ENCODE measurements at regions not wholly inside any gene's neighbourhood (a gene's known extent, or its start where the extent isn't known, plus 50 kb on each side); places are given as distances from the start of the nearest gene placed in this dataset.

DNA sequence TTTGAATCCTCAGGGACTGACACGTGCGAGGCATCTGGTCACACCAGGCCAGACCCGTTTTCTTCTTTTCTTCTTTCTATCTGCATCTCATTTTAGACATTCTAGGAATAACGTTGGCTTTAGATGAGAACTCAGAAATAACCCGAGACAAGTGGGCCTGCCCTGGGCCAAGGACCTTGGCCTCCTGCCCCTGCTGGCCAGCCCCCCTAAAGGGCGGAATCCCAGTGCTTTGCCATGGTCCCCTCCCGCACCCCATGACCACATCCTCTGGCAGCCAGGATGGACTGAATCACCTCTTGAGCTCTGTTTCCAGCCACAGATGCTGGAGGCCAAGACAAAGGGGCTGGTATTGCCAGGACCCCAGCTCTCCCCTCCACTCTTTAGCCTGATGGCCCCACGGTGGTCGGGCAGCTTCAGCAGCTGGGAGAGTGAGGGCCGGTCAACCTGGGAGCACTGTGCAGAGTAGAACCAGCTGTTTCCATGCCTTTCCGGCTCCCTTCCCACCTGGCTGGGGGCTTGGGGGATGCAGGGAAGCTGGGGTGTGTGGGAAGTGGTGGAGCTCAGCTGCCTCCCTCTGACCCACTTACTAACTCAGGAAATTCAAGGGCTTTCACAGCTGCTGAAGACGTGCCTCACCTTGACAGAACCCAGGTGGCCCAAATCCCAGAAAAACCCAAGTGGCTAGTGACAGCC, 190.9 kb downstream of the FAM43A start:
- TF ChIP-seq, protein P1, sequence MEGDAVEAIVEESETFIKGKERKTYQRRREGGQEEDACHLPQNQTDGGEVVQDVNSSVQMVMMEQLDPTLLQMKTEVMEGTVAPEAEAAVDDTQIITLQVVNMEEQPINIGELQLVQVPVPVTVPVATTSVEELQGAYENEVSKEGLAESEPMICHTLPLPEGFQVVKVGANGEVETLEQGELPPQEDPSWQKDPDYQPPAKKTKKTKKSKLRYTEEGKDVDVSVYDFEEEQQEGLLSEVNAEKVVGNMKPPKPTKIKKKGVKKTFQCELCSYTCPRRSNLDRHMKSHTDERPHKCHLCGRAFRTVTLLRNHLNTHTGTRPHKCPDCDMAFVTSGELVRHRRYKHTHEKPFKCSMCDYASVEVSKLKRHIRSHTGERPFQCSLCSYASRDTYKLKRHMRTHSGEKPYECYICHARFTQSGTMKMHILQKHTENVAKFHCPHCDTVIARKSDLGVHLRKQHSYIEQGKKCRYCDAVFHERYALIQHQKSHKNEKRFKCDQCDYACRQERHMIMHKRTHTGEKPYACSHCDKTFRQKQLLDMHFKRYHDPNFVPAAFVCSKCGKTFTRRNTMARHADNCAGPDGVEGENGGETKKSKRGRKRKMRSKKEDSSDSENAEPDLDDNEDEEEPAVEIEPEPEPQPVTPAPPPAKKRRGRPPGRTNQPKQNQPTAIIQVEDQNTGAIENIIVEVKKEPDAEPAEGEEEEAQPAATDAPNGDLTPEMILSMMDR (IDR thresholded peaks at IDR 0.05 in 4 of 5, conservative IDR thresholded peaks at IDR 0.05 in 1 of 5): no peak
- no peak for TF ChIP-seq POLR2A (IDR thresholded peaks at IDR 0.05)

Measured in gastrocnemius medialis (tissue), 4 donors.